ENCODE measurements at regions not wholly inside any gene's neighbourhood (a gene's known extent, or its start where the extent isn't known, plus 50 kb on each side); places are given as distances from the start of the nearest gene placed in this dataset.
"Not testable (repeated sequence)": the region's sequence is repeated elsewhere in the genome, so short reads cannot be mapped to it uniquely, and the experiment has no call there.

GRCh38 chr3:181917027-181917426, 205.3 kb downstream of the SOX2 start:
- no peaks in the 10 kb centered on the region for H3K27me3 ChIP-seq (ENCODE audit: insufficient read depth, low read length)
- TF ChIP-seq CTCF (IDR thresholded peaks at IDR 0.05; ENCODE audit: extremely low read depth, low read depth, low read length): no peak
- no peaks in the 10 kb centered on the region for H3K9me3 ChIP-seq (ENCODE audit: low read depth, low read length)
- H4K20me1 ChIP-seq (ENCODE audit: insufficient read depth, low read length): no peaks in the 10 kb centered on the region
- H3K36me3 ChIP-seq (ENCODE audit: insufficient read depth, low read length): no peaks in the 10 kb centered on the region
- H2AFZ ChIP-seq (ENCODE audit: low read length): no peak overlapping the region
- H3K27ac ChIP-seq (ENCODE audit: low read depth, low read length): no peak overlapping the region
- no peaks in the 10 kb centered on the region for H3K4me1 ChIP-seq (ENCODE audit: insufficient read depth, low read length)
- no peaks in the 10 kb centered on the region for H3K79me2 ChIP-seq (ENCODE audit: insufficient read depth, low read length)
- H3K4me3 ChIP-seq (ENCODE audit: insufficient read depth, low read length): no peak overlapping the region
- no peak for DNase-seq (ENCODE audit: insufficient read length, low spot score, missing footprints)
- H3K4me2 ChIP-seq (ENCODE audit: insufficient read depth, low read length): no peak overlapping the region

- Histone ChIP-seq H3K36me3 (ENCODE audit: insufficient read depth, low read length) (no peaks in the 10 kb centered on the region), H3K27ac (ENCODE audit: low read depth, low read length) (no peak overlapping the region), H2AFZ (ENCODE audit: low read length) (no peak overlapping the region), H3K27me3 (ENCODE audit: insufficient read depth, low read length) (no peaks in the 10 kb centered on the region), H3K4me2 (ENCODE audit: insufficient read depth, low read length) (no peak overlapping the region), H3K79me2 (ENCODE audit: insufficient read depth, low read length) (no peaks in the 10 kb centered on the region), H4K20me1 (ENCODE audit: insufficient read depth, low read length) (no peaks in the 10 kb centered on the region), H3K4me3 (ENCODE audit: insufficient read depth, low read length) (no peak overlapping the region), H3K9me3 (ENCODE audit: low read depth, low read length) (no peaks in the 10 kb centered on the region), H3K4me1 (ENCODE audit: insufficient read depth, low read length) (no peaks in the 10 kb centered on the region)
- no peak for DNase-seq (ENCODE audit: insufficient read length, low spot score, missing footprints)
- no peak for TF ChIP-seq CTCF (IDR thresholded peaks at IDR 0.05; ENCODE audit: extremely low read depth, low read depth, low read length)
Measured at GRCh38 chr3:181919375-181919774, 207.7 kb downstream of the SOX2 start.

GRCh38 chr3:181920409-181920808, 208.7 kb downstream of the SOX2 start:
- Histone ChIP-seq H3K4me3 (ENCODE audit: insufficient read depth, low read length) (no peak overlapping the region), H3K27ac (ENCODE audit: low read depth, low read length) (no peak overlapping the region), H3K4me2 (ENCODE audit: insufficient read depth, low read length) (no peak overlapping the region), H3K4me1 (ENCODE audit: insufficient read depth, low read length) (no peaks in the 10 kb centered on the region), H3K79me2 (ENCODE audit: insufficient read depth, low read length) (no peaks in the 10 kb centered on the region), H3K36me3 (ENCODE audit: insufficient read depth, low read length) (no peaks in the 10 kb centered on the region), H3K9me3 (ENCODE audit: low read depth, low read length) (no peaks in the 10 kb centered on the region), H4K20me1 (ENCODE audit: insufficient read depth, low read length) (no peaks in the 10 kb centered on the region), H3K27me3 (ENCODE audit: insufficient read depth, low read length) (no peaks in the 10 kb centered on the region), H2AFZ (ENCODE audit: low read length) (no peak overlapping the region)
- TF ChIP-seq CTCF (IDR thresholded peaks at IDR 0.05; ENCODE audit: extremely low read depth, low read depth, low read length): no peak
- DNase-seq (ENCODE audit: insufficient read length, low spot score, missing footprints): no peak

GRCh38 chr3:181921220-181921619, 209.5 kb downstream of the SOX2 start:
- H3K27ac ChIP-seq (ENCODE audit: low read depth, low read length): no peak overlapping the region
- H3K4me1 ChIP-seq (ENCODE audit: insufficient read depth, low read length): no peaks in the 10 kb centered on the region
- H3K4me3 ChIP-seq (ENCODE audit: insufficient read depth, low read length): no peak overlapping the region
- H4K20me1 ChIP-seq (ENCODE audit: insufficient read depth, low read length): no peaks in the 10 kb centered on the region
- DNase-seq (ENCODE audit: insufficient read length, low spot score, missing footprints): no peak
- H2AFZ ChIP-seq (ENCODE audit: low read length): no peak overlapping the region
- no peak overlapping the region for H3K4me2 ChIP-seq (ENCODE audit: insufficient read depth, low read length)
- H3K36me3 ChIP-seq (ENCODE audit: insufficient read depth, low read length): no peaks in the 10 kb centered on the region
- no peaks in the 10 kb centered on the region for H3K79me2 ChIP-seq (ENCODE audit: insufficient read depth, low read length)
- H3K27me3 ChIP-seq (ENCODE audit: insufficient read depth, low read length): no peaks in the 10 kb centered on the region
- no peak for TF ChIP-seq CTCF (IDR thresholded peaks at IDR 0.05; ENCODE audit: extremely low read depth, low read depth, low read length)
- H3K9me3 ChIP-seq (ENCODE audit: low read depth, low read length): no peaks in the 10 kb centered on the region

GRCh38 chr3:181925841-181926240, 214.1 kb downstream of the SOX2 start:
- not testable (repeated sequence) for H3K9me3 ChIP-seq (ENCODE audit: low read depth, low read length); H3K27ac ChIP-seq (ENCODE audit: low read depth, low read length); DNase-seq (ENCODE audit: insufficient read length, low spot score, missing footprints); H3K4me1 ChIP-seq (ENCODE audit: insufficient read depth, low read length); H3K36me3 ChIP-seq (ENCODE audit: insufficient read depth, low read length); H3K27me3 ChIP-seq (ENCODE audit: insufficient read depth, low read length); H2AFZ ChIP-seq (ENCODE audit: low read length); H3K4me3 ChIP-seq (ENCODE audit: insufficient read depth, low read length); H3K79me2 ChIP-seq (ENCODE audit: insufficient read depth, low read length); H4K20me1 ChIP-seq (ENCODE audit: insufficient read depth, low read length); H3K4me2 ChIP-seq (ENCODE audit: insufficient read depth, low read length)
